MCF 10A (cell line): ENCODE measurements at regions not wholly inside any gene's neighbourhood (a gene's known extent, or its start where the extent isn't known, plus 50 kb on each side); places are given as distances from the start of the nearest gene placed in this dataset.

ENCODE experiments used
- BruUV-seq: library from RNA; stranded (reverse); fragments of 400-500 nt; replicated peaks from 2 replicates; lab custom pipeline; 2021; lab: Mats Ljungman, UMichigan
- CTCF ChIA-PET: fragments of 300-600 bp; sonication (Branson Sonifier 250); formaldehyde crosslinking; extraction: SDS; loops from one replicate; lab custom pipeline; 2021; ENCODE audit warnings: antibody characterized with exemption, inconsistent platforms; lab: Yijun Ruan, JAX
- POLR2A ChIA-PET: fragments of 300-600, 350-650 bp; sonication (Branson Sonifier 250); formaldehyde crosslinking; extraction: SDS; loops from one replicate; lab custom pipeline; 2020; ENCODE audit warnings: antibody characterized with exemption, inconsistent platforms; lab: Yijun Ruan, JAX
- DNase-seq: peaks from one replicate; pipeline ENCODE4 v3.0.0-alpha.2; 2018; ENCODE audit not compliant: unreplicated experiment
- H3K27ac Mint-ChIP-seq: one replicate; pipeline ENCODE4 v1.8.0; 2022; ENCODE audit warnings: mild to moderate bottlenecking, low read depth, mixed read lengths; ENCODE audit not compliant: unreplicated experiment
- H3K27me3 Mint-ChIP-seq: one replicate; pipeline ENCODE4 v1.8.0; 2022; ENCODE audit warnings: mixed read lengths; ENCODE audit not compliant: insufficient read depth, unreplicated experiment
- H3K36me3 Mint-ChIP-seq: one replicate; pipeline ENCODE4 v1.8.0; 2022; ENCODE audit warnings: mild to moderate bottlenecking, moderate library complexity, mixed read lengths; ENCODE audit not compliant: insufficient read depth, unreplicated experiment
- H3K4me1 Mint-ChIP-seq: one replicate; pipeline ENCODE4 v1.8.0; 2022; ENCODE audit warnings: mixed read lengths; ENCODE audit not compliant: insufficient read depth, unreplicated experiment
- H3K4me3 Mint-ChIP-seq: one replicate; pipeline ENCODE4 v1.8.0; 2022; ENCODE audit warnings: mild to moderate bottlenecking, moderate library complexity, mixed read lengths; ENCODE audit not compliant: unreplicated experiment
- H3K9me3 Mint-ChIP-seq: one replicate; pipeline ENCODE4 v1.8.0; 2022; ENCODE audit warnings: mixed read lengths; ENCODE audit not compliant: unreplicated experiment
- CTCF ChIP-seq: fragments of 200-600 bp; IDR thresholded peaks from one replicate; pipeline ENCODE4 v1.8.0; 2022; ENCODE audit warnings: antibody characterized with exemption, mild to moderate bottlenecking; ENCODE audit not compliant: unreplicated experiment
- intact Hi-C: fragments of 100-400 bp; cut with micrococcal nuclease; formaldehyde crosslinking; loops from 2 replicates; pipeline ENCODE4 v1.14.1; 2022

- CTCF ChIA-PET, result interaction anchor here (0.7 kb wide), 1 partner anchor 51 kb away, joined by 3 read pairs; no protein-coding TSS in a partner anchor
- TF ChIP-seq CTCF, result no peak
- POLR2A ChIA-PET, result no interaction called here
- H3K4me3 Mint-ChIP-seq, result no peak overlapping the region
- H3K9me3 Mint-ChIP-seq, result no peaks in the 10 kb centered on the region
- DNase-seq, result no peak
- no peak overlapping the region for H3K27ac Mint-ChIP-seq
- intact Hi-C loops, result no loop called here
- H3K4me1 Mint-ChIP-seq, result peaks cover 6% of the 10 kb centered on the region
- no peaks in the 10 kb centered on the region for H3K27me3 Mint-ChIP-seq
- H3K36me3 Mint-ChIP-seq, result no peaks in the 10 kb centered on the region
- no TSS peak for BruUV-seq
Observed at GRCh38 chr14:87094913-87095312, 898.1 kb downstream of the GALC start.

- CTCF ChIA-PET, result interaction anchor here (0.7 to 0.9 kb wide), 2 partner anchors 17 to 92 kb away, joined by 3 read pairs; no protein-coding TSS in a partner anchor
- Mint-ChIP-seq H3K9me3 (no peaks in the 10 kb centered on the region), H3K36me3 (no peaks in the 10 kb centered on the region), H3K4me1 (peaks cover 4% of the 10 kb centered on the region), H3K4me3 (no peak overlapping the region), H3K27me3 (no peaks in the 10 kb centered on the region), H3K27ac (no peak overlapping the region)
- POLR2A ChIA-PET, result interaction anchor here (0.6 kb wide), 1 partner anchor 15 kb away, joined by 3 read pairs; no protein-coding TSS in a partner anchor
- BruUV-seq, result no TSS peak
- no peak for DNase-seq
- intact Hi-C loops, result no loop called here
- TF ChIP-seq CTCF, result no peak
Observed at GRCh38 chr14:87088588-87088987, 904.4 kb downstream of the GALC start.

- CTCF ChIA-PET, result interaction anchor here (0.9 kb wide), 1 partner anchor 93 kb away, joined by 3 read pairs; no protein-coding TSS in a partner anchor
Observed at GRCh38 chr14:87087881-87088280, 905.1 kb downstream of the GALC start.

GRCh38 chr14:87084908-87085307 is 908.1 kb downstream of the GALC start:
- Mint-ChIP-seq H3K4me1 (no peaks in the 10 kb centered on the region), H3K36me3 (no peaks in the 10 kb centered on the region), H3K4me3 (no peak overlapping the region), H3K9me3 (peaks cover 14% of the 10 kb centered on the region), H3K27ac (no peak overlapping the region), H3K27me3 (no peaks in the 10 kb centered on the region)
- no TSS peak for BruUV-seq
- intact Hi-C loops, result no loop called here
- ChIA-PET CTCF (interaction anchor here (1.0 kb wide), 1 partner anchor 19 kb away, joined by 3 read pairs; no protein-coding TSS in a partner anchor), POLR2A (no interaction called here)
- no peak for TF ChIP-seq CTCF
- DNase-seq, result no peak

More at GRCh38 chr14:87087881-87088280, 905.1 kb downstream of the GALC start:
- no peak for TF ChIP-seq CTCF
- no peak for DNase-seq
- POLR2A ChIA-PET, result no interaction called here
- no TSS peak for BruUV-seq
- Mint-ChIP-seq H3K27me3 (no peaks in the 10 kb centered on the region), H3K9me3 (peaks cover 6% of the 10 kb centered on the region), H3K4me3 (no peak overlapping the region), H3K4me1 (peaks cover 4% of the 10 kb centered on the region), H3K27ac (no peak overlapping the region), H3K36me3 (no peaks in the 10 kb centered on the region)
- intact Hi-C loops, result no loop called here
